ENCODE measurements at regions not wholly inside any gene's neighbourhood (a gene's known extent, or its start where the extent isn't known, plus 50 kb on each side); places are given as distances from the start of the nearest gene placed in this dataset.
A peak's percentile ranks its signal among the peaks of the same experiment; 100 is the strongest.
"Not testable (repeated sequence)": the region's sequence is repeated elsewhere in the genome, so short reads cannot be mapped to it uniquely, and the experiment has no call there.

DNA sequence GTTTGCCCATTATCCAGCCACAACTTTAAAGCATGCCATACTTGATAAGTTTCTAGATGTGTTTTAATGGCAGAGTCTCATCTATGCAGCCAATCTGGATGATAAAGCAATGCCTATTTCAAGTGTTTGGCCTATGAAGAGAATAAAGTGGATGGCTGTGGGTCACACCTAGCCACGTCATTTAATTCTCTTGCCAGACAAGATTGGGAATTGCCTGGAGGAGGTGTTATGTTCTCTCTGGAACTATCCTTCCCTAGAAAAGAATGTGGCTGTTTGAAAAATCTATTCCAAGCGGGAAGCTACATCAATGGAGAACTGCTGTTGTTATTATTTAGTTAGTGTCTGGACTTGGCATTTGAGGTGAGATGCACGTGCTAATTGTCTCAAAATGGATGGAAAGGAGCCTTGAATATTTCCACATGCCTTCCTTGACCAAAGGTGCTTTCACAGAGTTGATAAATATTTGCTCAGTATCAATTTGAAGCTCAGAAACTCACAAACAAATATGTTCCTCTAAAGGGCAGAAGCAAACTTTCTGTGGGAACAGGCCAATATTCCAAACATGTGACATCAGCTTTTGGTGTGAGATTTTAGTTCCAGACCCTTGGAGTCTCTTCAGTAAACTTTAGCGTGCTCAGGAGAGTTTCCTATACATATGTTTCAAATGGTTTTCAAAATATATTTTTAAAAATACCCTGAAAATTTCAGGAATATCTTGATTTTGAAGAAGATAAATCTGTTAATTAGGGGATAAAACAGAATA, 510.6 kb upstream of the SGO1 start:
- DNase-seq = no peak

DNA sequence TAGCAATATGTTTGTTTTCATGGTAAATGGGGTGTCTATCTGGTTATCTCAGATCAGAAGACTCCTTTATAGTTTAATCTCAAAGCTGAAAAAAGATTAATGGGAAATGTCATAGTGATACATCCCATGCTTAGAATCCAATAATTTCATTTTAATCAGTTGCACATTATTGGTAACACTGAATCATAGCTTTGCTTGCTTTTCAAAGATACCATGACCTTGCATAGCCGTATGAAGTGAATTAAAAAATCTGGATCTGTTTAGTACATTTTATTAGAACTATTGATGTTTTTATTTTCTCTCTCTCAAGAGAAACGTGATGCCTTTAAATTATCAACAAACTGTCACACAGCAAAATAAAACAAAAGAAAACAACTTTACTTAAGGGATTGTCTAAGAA, 506.7 kb upstream of the SGO1 start:
- no peak for DNase-seq

- DNase-seq = no peak
Measured at GRCh38 chr3:20683910-20684309, 497.9 kb upstream of the SGO1 start.

DNA sequence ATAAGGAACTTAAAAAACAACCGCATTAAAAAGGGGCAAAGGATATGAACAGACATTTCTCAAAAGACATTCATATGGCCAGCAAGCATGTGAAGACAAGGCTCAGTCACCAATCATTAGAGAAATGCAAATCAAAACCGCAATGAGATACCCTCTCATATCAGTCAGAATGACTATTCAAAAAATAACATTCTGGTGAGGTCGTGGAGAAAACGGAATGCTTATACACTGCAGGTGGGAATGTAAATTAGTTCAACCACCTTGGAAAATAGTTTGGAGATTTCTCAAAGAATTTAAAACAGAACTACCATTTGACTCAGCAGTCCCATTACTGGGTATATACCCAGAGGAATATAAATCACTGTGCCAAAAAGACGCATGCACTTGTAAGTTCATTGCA, 496.6 kb upstream of the SGO1 start:
- no peak for DNase-seq

- DNase-seq = no peak
Measured at GRCh38 chr3:20680990-20681628, 495.1 kb upstream of the SGO1 start.

DNA sequence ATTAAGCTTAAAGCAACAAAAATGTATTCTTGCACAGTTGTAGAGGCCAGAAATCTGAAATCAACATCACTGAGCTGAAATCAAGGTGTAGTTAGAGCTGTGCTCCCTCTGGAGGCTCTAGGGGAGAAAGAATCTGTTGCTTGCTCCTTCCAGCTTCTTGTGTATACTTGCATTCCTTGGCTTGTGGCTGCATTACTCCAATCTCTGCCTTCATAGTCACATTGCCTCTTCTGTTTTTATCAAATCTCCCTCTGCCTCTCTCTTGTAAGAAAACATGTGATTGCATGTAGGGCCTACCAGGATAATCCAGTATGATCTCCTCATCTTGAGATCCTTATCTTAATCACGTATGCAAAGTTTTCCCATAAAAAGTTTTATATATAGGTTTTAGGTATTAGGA, 487.9 kb upstream of the SGO1 start:
- DNase-seq = no peak

DNA sequence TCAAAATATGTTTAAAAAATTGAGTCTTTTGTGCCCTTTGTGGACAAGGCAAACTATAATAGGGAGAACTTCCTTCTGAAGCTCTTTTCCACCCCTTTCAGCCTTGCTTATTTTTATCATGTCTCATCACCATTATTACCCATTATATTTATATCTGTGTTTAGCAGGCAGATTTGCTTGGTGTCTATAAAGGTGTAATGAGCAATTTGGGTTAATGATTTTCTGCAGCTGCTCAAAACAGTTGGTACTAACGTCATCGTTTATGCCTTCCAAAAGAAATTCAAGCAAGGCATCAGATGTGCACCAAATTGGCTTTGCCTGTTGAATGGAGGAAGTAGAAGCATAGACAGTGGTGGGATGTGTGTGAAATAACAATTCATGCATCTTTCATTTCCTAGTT, 483.7 kb upstream of the SGO1 start:
- peak in 1 of 2 experiments; percentile 58 for DNase-seq

DNA sequence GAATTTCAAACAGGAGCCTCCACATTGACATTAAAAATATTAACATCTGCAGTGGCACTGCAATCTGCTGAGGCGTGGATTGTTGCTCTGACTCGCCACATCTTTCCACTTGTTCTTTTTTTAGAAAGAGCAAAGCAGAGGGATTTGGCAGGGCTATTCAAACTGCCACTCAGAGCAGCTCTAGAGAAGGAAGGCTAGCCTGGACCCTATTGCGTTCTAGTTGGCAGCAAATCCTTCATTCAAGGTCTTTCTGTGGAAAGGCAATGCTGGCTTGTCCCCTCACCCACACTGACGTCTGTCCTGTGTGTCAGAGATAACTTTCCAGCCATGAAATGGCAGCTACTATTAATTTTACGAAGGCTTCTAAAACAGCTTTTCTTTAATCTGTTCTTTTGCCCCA, 483.2 kb upstream of the SGO1 start:
- DNase-seq = peak; percentile 19 to 59

DNA sequence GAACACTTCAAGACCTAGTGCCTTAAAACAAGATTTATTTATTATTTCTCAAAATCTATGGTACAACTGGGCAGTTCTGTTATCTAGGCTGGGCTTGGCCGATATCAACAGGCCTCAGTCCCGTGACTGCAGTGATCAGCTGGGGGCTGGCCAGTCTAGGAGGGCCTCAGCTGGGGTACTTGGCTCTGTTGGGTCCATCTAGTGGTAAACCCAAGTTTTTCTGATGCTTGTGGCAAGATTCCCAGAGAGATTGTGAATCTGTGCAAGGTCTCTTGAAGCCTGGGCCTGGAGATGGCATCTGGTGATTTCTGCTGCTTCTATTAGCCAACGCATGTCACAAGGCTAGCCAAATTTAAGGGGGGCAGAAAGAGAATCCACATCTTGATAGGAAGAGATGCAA, 482.4 kb upstream of the SGO1 start:
- DNase-seq = peak in 1 of 2 experiments; percentile 59

- no peak for DNase-seq
Measured at GRCh38 chr3:20666091-20666490, 480.1 kb upstream of the SGO1 start.

DNA sequence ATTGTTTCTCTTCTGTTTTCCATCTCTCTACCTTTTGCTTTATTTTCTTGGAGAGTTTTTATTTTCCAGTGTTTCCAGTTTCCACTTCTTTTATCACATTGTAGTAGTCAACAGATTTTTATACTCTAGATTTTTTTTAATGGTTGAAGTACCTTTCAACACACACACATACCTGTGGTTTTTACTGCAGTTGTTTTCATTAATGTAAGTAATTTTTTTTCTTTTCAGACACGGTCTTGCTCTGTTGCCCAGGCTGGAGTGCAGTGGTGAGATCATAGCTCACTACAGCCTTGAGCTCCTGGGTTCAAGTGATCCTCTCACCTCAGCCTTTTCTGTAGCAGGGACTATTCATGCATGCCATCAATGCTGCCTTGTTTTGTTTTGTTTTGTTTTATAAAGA, 472.5 kb upstream of the SGO1 start:
- no peak for DNase-seq

- DNase-seq = no peak
Measured at GRCh38 chr3:20657560-20657959, 471.6 kb upstream of the SGO1 start.

- peak; percentile 33 to 81 for DNase-seq
Measured at GRCh38 chr3:20652231-20652986, 466.4 kb upstream of the SGO1 start.

DNA sequence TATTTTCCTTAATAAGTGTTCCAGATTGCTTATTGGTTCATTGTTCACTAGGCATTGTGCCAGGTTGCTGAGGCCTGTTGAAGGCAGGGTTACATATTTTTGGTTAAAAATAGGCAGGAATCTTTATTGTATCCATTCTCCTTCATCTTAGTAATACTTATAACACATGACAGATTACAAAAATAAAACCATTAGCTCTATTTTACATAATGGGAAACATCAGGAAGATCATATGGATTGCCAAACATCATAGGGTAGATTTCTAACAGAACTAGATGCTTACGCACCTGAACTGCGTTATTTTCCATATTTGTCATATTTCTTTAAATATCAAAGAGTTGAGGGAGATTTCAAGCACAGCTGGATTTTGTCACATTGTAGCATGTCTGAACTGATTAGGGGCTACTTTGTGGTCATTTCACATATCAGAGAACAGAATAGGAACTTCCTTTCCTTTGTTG, 462.9 kb upstream of the SGO1 start:
- no peak for DNase-seq

- DNase-seq = peak; percentile 24 to 83
Measured at GRCh38 chr3:20648294-20648693, 462.3 kb upstream of the SGO1 start.

- no peak for DNase-seq
Measured at GRCh38 chr3:20646425-20646824, 460.4 kb upstream of the SGO1 start.

DNA sequence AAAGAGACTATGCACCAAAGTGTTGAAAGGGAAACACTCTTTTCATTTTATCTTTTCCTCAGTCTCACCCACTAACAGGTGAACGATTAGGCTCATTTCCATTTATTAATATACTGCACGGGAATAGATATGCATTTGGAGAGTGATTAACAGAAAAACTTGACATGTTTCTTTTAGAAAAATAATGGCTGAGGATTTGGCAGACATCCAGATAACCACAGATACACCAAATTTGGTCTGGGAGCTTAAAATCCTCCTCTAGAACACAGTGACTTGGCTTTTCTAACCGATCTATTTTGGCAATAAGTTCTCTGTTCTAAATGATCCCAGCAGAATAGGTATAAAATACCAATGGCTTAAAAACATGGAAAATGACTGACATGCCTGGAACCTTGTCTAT, 459.3 kb upstream of the SGO1 start:
- DNase-seq = no peak

DNA sequence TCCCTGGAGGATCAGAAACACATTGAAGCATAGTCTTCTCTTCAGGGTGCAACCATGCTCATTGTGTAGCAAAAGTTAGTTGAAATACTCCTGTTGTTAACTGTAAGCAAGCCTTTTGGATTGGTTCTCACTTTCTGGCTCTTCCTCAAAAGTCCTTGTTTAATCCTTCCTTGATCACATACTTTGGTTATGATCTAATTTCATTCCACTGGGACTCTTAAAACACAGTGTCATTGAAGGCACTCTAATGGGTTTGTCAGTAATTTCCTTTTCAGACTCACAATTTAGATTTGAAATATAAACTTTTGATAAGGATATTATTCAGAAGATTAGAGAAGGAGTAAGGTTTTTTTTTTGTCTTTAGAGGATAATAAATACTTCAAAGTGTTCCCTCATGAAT, 451.7 kb upstream of the SGO1 start:
- no peak for DNase-seq

DNA sequence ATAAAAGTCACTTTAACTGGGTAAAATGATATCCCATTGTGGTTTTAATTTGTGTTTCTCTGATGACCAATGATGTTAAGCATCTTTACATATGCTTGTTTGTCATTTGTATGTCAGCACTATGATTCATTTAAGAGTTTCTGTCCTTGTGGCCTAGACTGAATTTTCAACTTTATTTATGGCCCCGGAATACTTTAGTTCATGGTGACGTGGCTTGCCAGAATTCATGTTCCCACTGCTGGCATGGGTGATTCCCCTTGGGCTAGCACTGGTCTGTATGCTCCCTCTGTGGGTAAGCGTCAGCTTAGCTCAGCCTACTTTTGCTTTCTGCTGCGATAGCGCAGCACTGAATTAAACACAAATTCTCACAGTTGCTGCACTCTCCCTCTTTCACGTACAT, 436.3 kb upstream of the SGO1 start:
- no peak for DNase-seq

DNA sequence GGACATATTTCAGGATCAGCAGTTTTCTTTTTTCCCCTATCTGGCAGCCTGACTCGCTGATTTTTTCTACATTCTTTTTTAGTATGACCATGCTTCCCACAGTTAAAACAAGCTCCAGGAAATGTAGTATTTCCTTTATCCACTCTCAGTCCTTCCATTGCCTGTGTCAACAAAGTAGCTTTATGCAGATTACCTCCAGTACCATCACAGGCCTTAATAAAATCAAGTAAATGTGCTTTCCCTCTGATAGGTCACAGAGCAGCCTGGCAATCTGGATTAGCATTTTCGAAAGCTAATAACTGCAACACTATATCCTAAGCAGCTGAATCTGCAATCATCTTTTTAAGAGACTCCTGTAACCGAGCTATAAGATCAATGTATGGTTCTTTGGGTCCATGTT, 432.6 kb upstream of the SGO1 start:
- peak in 1 of 2 experiments; percentile 56 for DNase-seq

DNA sequence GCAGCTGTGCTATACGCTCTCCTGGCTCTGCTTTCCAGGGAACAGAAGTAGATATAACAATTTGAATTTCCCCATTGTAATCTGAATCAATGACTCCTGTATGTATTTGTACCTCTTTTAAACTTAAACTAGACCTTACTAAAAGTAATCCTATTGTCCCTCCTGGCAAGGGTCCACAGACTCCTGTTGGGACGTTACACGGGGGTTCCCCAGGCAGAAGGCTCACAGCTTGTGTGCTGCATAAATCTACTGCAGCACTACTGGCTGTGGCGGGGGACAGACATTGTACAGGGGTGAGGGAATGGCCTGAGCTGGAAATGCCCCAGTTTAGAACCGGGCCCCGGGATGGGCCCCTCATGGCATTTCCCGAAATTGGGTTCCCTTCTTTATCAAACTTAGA, 432.2 kb upstream of the SGO1 start:
- DNase-seq = not testable (repeated sequence)

DNA sequence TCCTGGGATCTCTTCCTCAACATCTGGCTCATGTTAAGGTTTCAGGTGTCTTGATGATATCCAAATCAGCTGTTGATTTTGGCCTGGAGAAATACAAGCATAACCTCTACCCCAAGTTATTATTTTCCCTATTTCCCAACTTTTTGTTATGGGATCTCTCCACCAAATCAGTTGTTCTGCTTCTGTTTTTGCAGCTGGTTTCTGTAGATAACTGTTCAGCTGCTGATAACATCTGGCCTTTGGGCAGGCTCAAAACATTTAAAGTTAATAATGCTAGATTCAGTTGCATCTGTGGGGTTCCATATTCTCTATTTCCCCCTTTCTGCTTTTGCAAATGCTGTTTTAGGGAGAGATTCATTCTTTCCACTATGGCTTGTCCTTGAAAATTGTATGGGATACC, 430.0 kb upstream of the SGO1 start:
- not testable (repeated sequence) for DNase-seq

DNA sequence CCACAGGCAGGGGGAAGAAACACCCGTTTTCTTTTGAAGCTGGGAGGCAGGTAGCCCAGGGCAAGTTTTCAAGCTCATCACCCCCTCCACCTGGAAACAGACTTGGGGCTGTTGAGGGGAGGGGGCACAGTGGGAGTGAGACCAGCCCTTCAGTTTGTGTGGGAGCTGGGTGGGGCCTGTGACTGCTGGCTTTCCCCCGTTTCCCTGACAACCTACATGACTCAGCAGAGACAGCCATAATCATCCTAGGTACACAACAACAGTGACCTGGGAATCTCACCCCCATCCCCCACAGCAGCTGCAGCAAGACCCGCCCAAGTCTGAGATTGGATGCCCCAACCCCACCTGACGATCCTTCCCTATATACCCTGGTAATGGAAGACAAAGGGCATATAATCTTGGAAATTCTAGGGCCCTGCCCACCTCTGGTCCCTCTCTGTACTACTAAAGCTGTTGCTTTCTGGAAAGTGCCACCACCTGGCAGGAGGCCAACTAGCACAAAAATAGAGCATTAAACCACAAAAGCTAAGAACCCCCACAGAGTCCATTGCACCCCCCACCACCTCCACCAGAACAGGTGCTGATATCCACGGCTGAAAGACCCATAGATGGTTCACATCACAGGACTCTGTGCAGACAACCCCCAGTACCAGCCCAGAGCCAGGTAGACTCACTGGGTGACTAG, 422.2 kb upstream of the SGO1 start:
- DNase-seq = no peak
